GM19035 (cell line): ENCODE measurements at regions not wholly inside any gene's neighbourhood (a gene's known extent, or its start where the extent isn't known, plus 50 kb on each side); places are given as distances from the start of the nearest gene placed in this dataset.
"Not testable (repeated sequence)": the region's sequence is repeated elsewhere in the genome, so short reads cannot be mapped to it uniquely, and the experiment has no call there.

Experiments used
- ATAC-seq: cut with Tn5 transposase; IDR thresholded peaks from one replicate; pipeline ENCODE4 v1.9.1; 2021; ENCODE audit not compliant: unreplicated experiment

GRCh38 chr1:101522486-101522885, 285.7 kb downstream of the S1PR1 start:
- ATAC-seq: no peak

- ATAC-seq: no peak
Measured at GRCh38 chr1:101526813-101527212, 290.0 kb downstream of the S1PR1 start.

GRCh38 chr1:101532377-101532776, 295.6 kb downstream of the S1PR1 start:
- no peak for ATAC-seq

- ATAC-seq: no peak
Measured at GRCh38 chr1:101540161-101540560, 303.3 kb downstream of the S1PR1 start.

- no peak for ATAC-seq
Measured at GRCh38 chr1:101546885-101547284, 310.1 kb downstream of the S1PR1 start.

GRCh38 chr1:101547357-101547756, 310.5 kb downstream of the S1PR1 start:
- no peak for ATAC-seq

GRCh38 chr1:101548376-101548775, 311.6 kb downstream of the S1PR1 start:
- ATAC-seq: no peak

- ATAC-seq: no peak
Measured at GRCh38 chr1:101550581-101550980, 313.8 kb downstream of the S1PR1 start.

GRCh38 chr1:101566883-101567538, 330.2 kb downstream of the S1PR1 start:
- ATAC-seq: no peak

GRCh38 chr1:101567582-101568189, 330.9 kb downstream of the S1PR1 start:
- peak; percentile 96 for ATAC-seq

GRCh38 chr1:101587741-101588140, 350.9 kb downstream of the S1PR1 start:
- ATAC-seq: no peak

GRCh38 chr1:101588677-101589076, 351.9 kb downstream of the S1PR1 start:
- no peak for ATAC-seq

GRCh38 chr1:101592845-101593244, 356.0 kb downstream of the S1PR1 start:
- no peak for ATAC-seq

GRCh38 chr1:101595881-101596374, 359.1 kb downstream of the S1PR1 start:
- ATAC-seq: no peak

GRCh38 chr1:101600615-101601014, 363.8 kb downstream of the S1PR1 start:
- not testable (repeated sequence) for ATAC-seq

- ATAC-seq: no peak
Measured at GRCh38 chr1:101603726-101604125, 366.9 kb downstream of the S1PR1 start.

GRCh38 chr1:101605878-101606277, 369.1 kb downstream of the S1PR1 start:
- ATAC-seq: no peak

GRCh38 chr1:101613546-101613945, 376.7 kb downstream of the S1PR1 start:
- ATAC-seq: no peak

- ATAC-seq: no peak
Measured at GRCh38 chr1:101618900-101619299, 377.8 kb downstream of the OLFM3 start.

GRCh38 chr1:101632548-101633272, 364.0 kb downstream of the OLFM3 start:
- ATAC-seq: no peak

- ATAC-seq: no peak
Measured at GRCh38 chr1:101645810-101646209, 350.9 kb downstream of the OLFM3 start.

- no peak for ATAC-seq
Measured at GRCh38 chr1:101652484-101652883, 344.2 kb downstream of the OLFM3 start.
